ENCODE measurements at regions not wholly inside any gene's neighbourhood (a gene's known extent, or its start where the extent isn't known, plus 50 kb on each side); places are given as distances from the start of the nearest gene placed in this dataset.

- H3K4me3 ChIP-seq (ENCODE audit: low read depth, low read length) = no peak overlapping the region
- DNase-seq (ENCODE audit: low read depth) = no peak
- no peaks in the 10 kb centered on the region for H3K27me3 ChIP-seq (ENCODE audit: control insufficient read depth, insufficient read depth, low read length)
- TF ChIP-seq CTCF (IDR thresholded peaks at IDR 0.05; ENCODE audit: insufficient read depth, low read length, poor library complexity, severe bottlenecking) = no peak
- H3K36me3 ChIP-seq (ENCODE audit: control insufficient read depth, insufficient read depth, low read length) = no peaks in the 10 kb centered on the region
Measured at GRCh38 chr9:26329974-26330373, 562.6 kb downstream of the CAAP1 start.

- TF ChIP-seq CTCF (IDR thresholded peaks at IDR 0.05; ENCODE audit: insufficient read depth, low read length, poor library complexity, severe bottlenecking) = peak; percentile 79
- Histone ChIP-seq H3K4me3 (ENCODE audit: low read depth, low read length) (no peak overlapping the region), H3K36me3 (ENCODE audit: control insufficient read depth, insufficient read depth, low read length) (no peaks in the 10 kb centered on the region), H3K27me3 (ENCODE audit: control insufficient read depth, insufficient read depth, low read length) (no peaks in the 10 kb centered on the region)
- DNase-seq (ENCODE audit: low read depth) = peak; percentile 52
Measured at GRCh38 chr9:26326563-26326962, 566.0 kb downstream of the CAAP1 start.

- Histone ChIP-seq H3K36me3 (ENCODE audit: control insufficient read depth, insufficient read depth, low read length) (no peaks in the 10 kb centered on the region), H3K27me3 (ENCODE audit: control insufficient read depth, insufficient read depth, low read length) (no peaks in the 10 kb centered on the region), H3K4me3 (ENCODE audit: low read depth, low read length) (no peak overlapping the region)
- no peak for TF ChIP-seq CTCF (IDR thresholded peaks at IDR 0.05; ENCODE audit: insufficient read depth, low read length, poor library complexity, severe bottlenecking)
- DNase-seq (ENCODE audit: low read depth) = no peak
Measured at GRCh38 chr9:26325444-26325829, 567.2 kb downstream of the CAAP1 start.

- no peak for TF ChIP-seq CTCF (IDR thresholded peaks at IDR 0.05; ENCODE audit: insufficient read depth, low read length, poor library complexity, severe bottlenecking)
- Histone ChIP-seq H3K27me3 (ENCODE audit: control insufficient read depth, insufficient read depth, low read length) (no peaks in the 10 kb centered on the region), H3K36me3 (ENCODE audit: control insufficient read depth, insufficient read depth, low read length) (no peaks in the 10 kb centered on the region), H3K4me3 (ENCODE audit: low read depth, low read length) (no peak overlapping the region)
- DNase-seq (ENCODE audit: low read depth) = no peak
Measured at GRCh38 chr9:26324786-26325443, 567.7 kb downstream of the CAAP1 start.

- no peaks in the 10 kb centered on the region for H3K27me3 ChIP-seq (ENCODE audit: control insufficient read depth, insufficient read depth, low read length)
- H3K36me3 ChIP-seq (ENCODE audit: control insufficient read depth, insufficient read depth, low read length) = no peaks in the 10 kb centered on the region
- no peak for TF ChIP-seq CTCF (IDR thresholded peaks at IDR 0.05; ENCODE audit: insufficient read depth, low read length, poor library complexity, severe bottlenecking)
- no peak overlapping the region for H3K4me3 ChIP-seq (ENCODE audit: low read depth, low read length)
- DNase-seq (ENCODE audit: low read depth) = no peak
Measured at GRCh38 chr9:26321935-26322334, 570.7 kb downstream of the CAAP1 start.

GRCh38 chr9:26319859-26320258 lies 572.7 kb downstream of the CAAP1 start:
- TF ChIP-seq CTCF (IDR thresholded peaks at IDR 0.05; ENCODE audit: insufficient read depth, low read length, poor library complexity, severe bottlenecking) = no peak
- Histone ChIP-seq H3K36me3 (ENCODE audit: control insufficient read depth, insufficient read depth, low read length) (no peaks in the 10 kb centered on the region), H3K27me3 (ENCODE audit: control insufficient read depth, insufficient read depth, low read length) (no peaks in the 10 kb centered on the region), H3K4me3 (ENCODE audit: low read depth, low read length) (no peak overlapping the region)
- no peak for DNase-seq (ENCODE audit: low read depth)

All from kidney epithelial cell (primary cell).